Memory B cell (primary cell): ENCODE measurements at regions not wholly inside any gene's neighbourhood (a gene's known extent, or its start where the extent isn't known, plus 50 kb on each side); places are given as distances from the start of the nearest gene placed in this dataset.

ENCODE experiments used
- ATAC-seq: fragments of 150-1000 bp; cut with Tn5 transposase; 2 replicates; pipeline ENCODE4 v1.10.0; 2021; ENCODE audit warnings: low read depth, mild to moderate bottlenecking, moderate library complexity
- DNase-seq, 2 donors: peaks; one replicate each; pipeline ENCODE4 v3.0.0; 2022; ENCODE audit warnings: low spot score in 2 of 2
- H3K27ac Mint-ChIP-seq: one replicate; pipeline ENCODE4 v1.8.0; 2022; ENCODE audit warnings: mild to moderate bottlenecking, moderate library complexity, mixed read lengths
- H3K27me3 Mint-ChIP-seq: one replicate; pipeline ENCODE4 v1.8.0; 2022; ENCODE audit warnings: mixed read lengths
- H3K36me3 Mint-ChIP-seq: one replicate; pipeline ENCODE4 v1.8.0; 2022; ENCODE audit warnings: mild to moderate bottlenecking, mixed read lengths
- H3K4me1 Mint-ChIP-seq: one replicate; pipeline ENCODE4 v1.8.0; 2022; ENCODE audit warnings: mixed read lengths
- H3K4me3 Mint-ChIP-seq: one replicate; pipeline ENCODE4 v1.8.0; 2022; ENCODE audit warnings: mild to moderate bottlenecking, moderate library complexity, mixed read lengths
- H3K9me3 Mint-ChIP-seq: one replicate; pipeline ENCODE4 v1.8.0; 2022; ENCODE audit warnings: mixed read lengths

GRCh38 chr18:54509793-54510192, 81.3 kb upstream of the DYNAP start:
- H3K36me3 Mint-ChIP-seq: no peaks in the 10 kb centered on the region

GRCh38 chr18:54515149-54515548, 75.9 kb upstream of the DYNAP start:
- ATAC-seq: no peak
- no peaks in the 10 kb centered on the region for H3K4me1 Mint-ChIP-seq
- no peaks in the 10 kb centered on the region for H3K36me3 Mint-ChIP-seq

More at GRCh38 chr18:54509793-54510192, 81.3 kb upstream of the DYNAP start:
- ATAC-seq: no peak
- Mint-ChIP-seq H3K4me3 (no peak overlapping the region), H3K27ac (no peak overlapping the region), H3K9me3 (no peaks in the 10 kb centered on the region), H3K27me3 (peaks cover 6% of the 10 kb centered on the region), H3K4me1 (no peaks in the 10 kb centered on the region)
- no peak for DNase-seq

GRCh38 chr18:54517521-54517920, 73.5 kb upstream of the DYNAP start:
- DNase-seq: no peak
- H3K27ac Mint-ChIP-seq: no peak overlapping the region
- H3K4me1 Mint-ChIP-seq: no peaks in the 10 kb centered on the region
- H3K36me3 Mint-ChIP-seq: no peaks in the 10 kb centered on the region
- H3K9me3 Mint-ChIP-seq: no peaks in the 10 kb centered on the region
- ATAC-seq: no peak
- no peak overlapping the region for H3K4me3 Mint-ChIP-seq
- H3K27me3 Mint-ChIP-seq: no peaks in the 10 kb centered on the region

More at GRCh38 chr18:54515149-54515548, 75.9 kb upstream of the DYNAP start:
- H3K4me3 Mint-ChIP-seq: no peak overlapping the region
- peaks cover 5% of the 10 kb centered on the region for H3K27me3 Mint-ChIP-seq
- no peak overlapping the region for H3K27ac Mint-ChIP-seq
- H3K9me3 Mint-ChIP-seq: no peaks in the 10 kb centered on the region
- DNase-seq: no peak

- Mint-ChIP-seq H3K9me3 (no peaks in the 10 kb centered on the region), H3K4me3 (no peak overlapping the region), H3K4me1 (no peaks in the 10 kb centered on the region), H3K27ac (no peak overlapping the region), H3K36me3 (no peaks in the 10 kb centered on the region), H3K27me3 (peaks cover 2% of the 10 kb centered on the region)
- no peak for ATAC-seq
- DNase-seq: no peak
These were observed 69.2 kb upstream of the DYNAP start for GRCh38 chr18:54521846-54522245.

- Mint-ChIP-seq H3K36me3 (no peaks in the 10 kb centered on the region), H3K27ac (no peak overlapping the region), H3K4me3 (no peak overlapping the region), H3K4me1 (no peaks in the 10 kb centered on the region), H3K9me3 (no peaks in the 10 kb centered on the region), H3K27me3 (peaks cover 6% of the 10 kb centered on the region)
- ATAC-seq: no peak
- DNase-seq: no peak
These were observed 62.1 kb upstream of the DYNAP start for GRCh38 chr18:54528942-54529376.

GRCh38 chr18:54529444-54529843, 61.6 kb upstream of the DYNAP start:
- no peaks in the 10 kb centered on the region for H3K9me3 Mint-ChIP-seq
- no peaks in the 10 kb centered on the region for H3K4me1 Mint-ChIP-seq
- DNase-seq (no peak), ATAC-seq (no peak)
- H3K27ac Mint-ChIP-seq: no peak overlapping the region
- H3K36me3 Mint-ChIP-seq: no peaks in the 10 kb centered on the region
- peaks cover 4% of the 10 kb centered on the region for H3K27me3 Mint-ChIP-seq
- H3K4me3 Mint-ChIP-seq: no peak overlapping the region

GRCh38 chr18:54530285-54530684, 60.8 kb upstream of the DYNAP start:
- ATAC-seq: no peak
- peaks cover 4% of the 10 kb centered on the region for H3K27me3 Mint-ChIP-seq
- H3K9me3 Mint-ChIP-seq: no peaks in the 10 kb centered on the region
- no peaks in the 10 kb centered on the region for H3K4me1 Mint-ChIP-seq
- H3K27ac Mint-ChIP-seq: no peak overlapping the region
- DNase-seq: no peak
- H3K36me3 Mint-ChIP-seq: no peaks in the 10 kb centered on the region
- H3K4me3 Mint-ChIP-seq: no peak overlapping the region

GRCh38 chr18:54531402-54532065, 59.5 kb upstream of the DYNAP start:
- H3K4me1 Mint-ChIP-seq: no peaks in the 10 kb centered on the region
- no peaks in the 10 kb centered on the region for H3K36me3 Mint-ChIP-seq
- ATAC-seq (no peak), DNase-seq (no peak)
- no peaks in the 10 kb centered on the region for H3K9me3 Mint-ChIP-seq
- no peak overlapping the region for H3K27ac Mint-ChIP-seq
- H3K27me3 Mint-ChIP-seq: peaks cover 4% of the 10 kb centered on the region
- no peak overlapping the region for H3K4me3 Mint-ChIP-seq

GRCh38 chr18:54532222-54532621, 58.8 kb upstream of the DYNAP start:
- Mint-ChIP-seq H3K27ac (no peak overlapping the region), H3K4me1 (no peaks in the 10 kb centered on the region), H3K36me3 (no peaks in the 10 kb centered on the region), H3K9me3 (no peaks in the 10 kb centered on the region), H3K4me3 (no peak overlapping the region), H3K27me3 (peaks cover 4% of the 10 kb centered on the region)
- ATAC-seq: no peak
- no peak for DNase-seq

- Mint-ChIP-seq H3K4me3 (no peak overlapping the region), H3K9me3 (no peaks in the 10 kb centered on the region), H3K36me3 (no peaks in the 10 kb centered on the region), H3K27ac (no peak overlapping the region), H3K4me1 (no peaks in the 10 kb centered on the region), H3K27me3 (peaks cover 4% of the 10 kb centered on the region)
- DNase-seq (no peak), ATAC-seq (no peak)
These were observed 58.1 kb upstream of the DYNAP start for GRCh38 chr18:54532962-54533361.
